HEK293 (cell line): ENCODE measurements at regions not wholly inside any gene's neighbourhood (a gene's known extent, or its start where the extent isn't known, plus 50 kb on each side); places are given as distances from the start of the nearest gene placed in this dataset.

Experiments used
- FEZF1 ChIP-seq: fragments of 450-650 bp; formaldehyde crosslinking; IDR thresholded peaks from 2 replicates; pipeline ENCODE4 v1.5.1; 2016; ENCODE audit warnings: missing biosample characterization, missing genetic modification characterization
- GLI4 ChIP-seq: fragments of 450-650 bp; formaldehyde crosslinking; IDR thresholded peaks from 2 replicates; pipeline ENCODE4 v1.5.1; 2016; ENCODE audit warnings: missing biosample characterization, missing genetic modification characterization
- GLIS2 ChIP-seq: fragments of 450-650 bp; formaldehyde crosslinking; IDR thresholded peaks from 2 replicates; pipeline ENCODE4 v1.5.1; 2016; ENCODE audit warnings: missing biosample characterization, missing genetic modification characterization
- HIC1 ChIP-seq: fragments of 450-650 bp; formaldehyde crosslinking; IDR thresholded peaks from 2 replicates; pipeline ENCODE4 v1.5.1; 2016; ENCODE audit warnings: missing biosample characterization, missing genetic modification characterization
- IKZF3 ChIP-seq: fragments of 450-650 bp; IDR thresholded peaks from 2 replicates; pipeline ENCODE4 v1.5.0; 2018; ENCODE audit warnings: missing biosample characterization, mild to moderate bottlenecking, missing genetic modification characterization, moderate library complexity
- KLF17 ChIP-seq: fragments of 450-650 bp; formaldehyde crosslinking; IDR thresholded peaks from 2 replicates; pipeline ENCODE4 v1.5.1; 2016; ENCODE audit warnings: missing biosample characterization, missing genetic modification characterization
- KLF7 ChIP-seq: fragments of 450-650 bp; formaldehyde crosslinking; IDR thresholded peaks from 2 replicates; pipeline ENCODE4 v1.5.1; 2016; ENCODE audit warnings: missing biosample characterization, missing genetic modification characterization, borderline replicate concordance
- MYNN ChIP-seq: fragments of 450-650 bp; formaldehyde crosslinking; IDR thresholded peaks from 2 replicates; pipeline ENCODE4 v1.5.1; 2016; ENCODE audit warnings: missing biosample characterization, missing genetic modification characterization, borderline replicate concordance
- PRDM4 ChIP-seq: fragments of 450-650 bp; formaldehyde crosslinking; IDR thresholded peaks from 2 replicates; pipeline ENCODE4 v1.5.1; 2017; ENCODE audit warnings: missing biosample characterization, missing genetic modification characterization
- PRDM6 ChIP-seq: fragments of 450-650 bp; formaldehyde crosslinking; IDR thresholded peaks from 2 replicates; pipeline ENCODE4 v1.5.1; 2017; ENCODE audit warnings: missing biosample characterization, missing genetic modification characterization
- RBAK ChIP-seq: fragments of 450-650 bp; formaldehyde crosslinking; IDR thresholded peaks from 2 replicates; pipeline ENCODE4 v1.5.1; 2016; ENCODE audit warnings: missing biosample characterization, missing genetic modification characterization
- SETDB1 ChIP-seq: IDR thresholded peaks from one replicate; pipeline ENCODE4 v1.6.1; 2017; ENCODE audit warnings: mild to moderate bottlenecking, low read length, moderate library complexity, mixed read lengths; ENCODE audit not compliant: insufficient read length
- ZBTB44 ChIP-seq: fragments of 450-650 bp; IDR thresholded peaks from 2 replicates; pipeline ENCODE4 v1.5.1; 2018; ENCODE audit warnings: missing biosample characterization, mild to moderate bottlenecking, missing genetic modification characterization
- ZBTB7A ChIP-seq: fragments of 450-650 bp; formaldehyde crosslinking; IDR thresholded peaks from 2 replicates; pipeline ENCODE4 v1.5.1; 2016; ENCODE audit warnings: low read depth, missing biosample characterization, missing genetic modification characterization
- ZFP37 ChIP-seq: fragments of 450-650 bp; formaldehyde crosslinking; IDR thresholded peaks from 2 replicates; pipeline ENCODE4 v1.5.1; 2016; ENCODE audit warnings: missing biosample characterization, missing genetic modification characterization
- ZNF16 ChIP-seq: fragments of 450-650 bp; formaldehyde crosslinking; IDR thresholded peaks from 2 replicates; pipeline ENCODE4 v1.5.1; 2016; ENCODE audit warnings: low read depth, missing biosample characterization, missing genetic modification characterization
- ZNF169 ChIP-seq: fragments of 450-650 bp; formaldehyde crosslinking; IDR thresholded peaks from 2 replicates; pipeline ENCODE4 v1.5.1; 2016; ENCODE audit warnings: missing biosample characterization, missing genetic modification characterization
- ZNF184 ChIP-seq: fragments of 450-650 bp; IDR thresholded peaks from 2 replicates; pipeline ENCODE4 v1.5.1; 2018; ENCODE audit warnings: missing biosample characterization, mild to moderate bottlenecking, missing genetic modification characterization
- ZNF274 ChIP-seq, 2 experiments: fragments of 200-500 bp in 1 of 2; fragments of 450-650 bp in 1 of 2; sonication (Bioruptor generic) in 1 of 2; formaldehyde crosslinking in 1 of 2; IDR thresholded peaks; 2 replicates each; pipeline versions ENCODE4 v1.5.1 to v1.6.1; 2014 to 2016; ENCODE audit warnings: borderline replicate concordance in 1 of 2, inconsistent platforms in 1 of 2, low read length in 1 of 2, missing biosample characterization in 1 of 2, missing genetic modification characterization in 1 of 2
- ZNF362 ChIP-seq: fragments of 450-650 bp; formaldehyde crosslinking; IDR thresholded peaks from 2 replicates; pipeline ENCODE4 v1.5.1; 2016; ENCODE audit warnings: missing biosample characterization, missing genetic modification characterization
- ZNF580 ChIP-seq: fragments of 450-650 bp; formaldehyde crosslinking; IDR thresholded peaks from 2 replicates; pipeline ENCODE4 v1.5.1; 2016; ENCODE audit warnings: missing biosample characterization, missing genetic modification characterization
- ZNF621 ChIP-seq: fragments of 450-650 bp; formaldehyde crosslinking; IDR thresholded peaks from 2 replicates; pipeline ENCODE4 v1.5.1; 2017; ENCODE audit warnings: missing biosample characterization, missing genetic modification characterization
- ZNF626 ChIP-seq: fragments of 450-650 bp; sonication (Bioruptor Pico); formaldehyde crosslinking; IDR thresholded peaks from 2 replicates; pipeline ENCODE4 v1.5.1; 2018; ENCODE audit warnings: missing biosample characterization, missing genetic modification characterization, inconsistent platforms
- ZSCAN18 ChIP-seq: fragments of 450-650 bp; formaldehyde crosslinking; IDR thresholded peaks from 2 replicates; pipeline ENCODE4 v1.5.1; 2016; ENCODE audit warnings: missing biosample characterization, missing genetic modification characterization

- no peak for TF ChIP-seq ZNF16
- peak; percentile 60; the same call in 1 of the 2 replicates for TF ChIP-seq ZNF362
- no peak for TF ChIP-seq MYNN
- TF ChIP-seq PRDM4 (tag by site-specific recombination) = peak; percentile 91
- TF ChIP-seq PRDM6 (tag by site-specific recombination) = peak; percentile 80
- TF ChIP-seq ZNF580 (tag by site-specific recombination) = no peak
- 0 out of 2 replicates have a peak, but pooled peaks have one; percentile 27 for TF ChIP-seq IKZF3 (tag by site-specific recombination)
- TF ChIP-seq ZNF626 (tag by site-specific recombination) = 0 out of 2 replicates have a peak, but pooled peaks have one; percentile 19
- TF ChIP-seq GLIS2 (tag by site-specific recombination) = no peak
- no peak for TF ChIP-seq ZNF621 (tag by site-specific recombination)
- TF ChIP-seq GLI4 (tag by site-specific recombination) = no peak
- TF ChIP-seq ZNF274 (IDR thresholded peaks at IDR 0.05; ENCODE audit: low read length) = no peak
- no peak for TF ChIP-seq ZNF274 (tag by site-specific recombination; IDR thresholded peaks at IDR 0.05; ENCODE audit: borderline replicate concordance)
- peak; percentile 79 for TF ChIP-seq ZFP37 (tag by site-specific recombination)
- TF ChIP-seq RBAK (tag by site-specific recombination) = no peak
- peak; percentile 82 for TF ChIP-seq HIC1 (tag by site-specific recombination)
- peak; percentile 75 for TF ChIP-seq ZNF184 (tag by site-specific recombination)
- TF ChIP-seq ZBTB44 (tag by site-specific recombination) = peak; percentile 10; the same call in 1 of the 2 replicates
- TF ChIP-seq ZSCAN18 = no peak
- TF ChIP-seq KLF7 = no peak
- TF ChIP-seq ZBTB7A = no peak
- no peak for TF ChIP-seq ZNF169 (tag by site-specific recombination)
- no peak for TF ChIP-seq FEZF1 (tag by site-specific recombination)
- no peak for TF ChIP-seq KLF17 (tag by site-specific recombination)
- no peak for TF ChIP-seq SETDB1
Observed at GRCh38 chr12:46664761-46665287, 161.0 kb downstream of the SLC38A4 start (continued).
